ENCODE measurements at regions not wholly inside any gene's neighbourhood (a gene's known extent, or its start where the extent isn't known, plus 50 kb on each side); places are given as distances from the start of the nearest gene placed in this dataset.

DNA sequence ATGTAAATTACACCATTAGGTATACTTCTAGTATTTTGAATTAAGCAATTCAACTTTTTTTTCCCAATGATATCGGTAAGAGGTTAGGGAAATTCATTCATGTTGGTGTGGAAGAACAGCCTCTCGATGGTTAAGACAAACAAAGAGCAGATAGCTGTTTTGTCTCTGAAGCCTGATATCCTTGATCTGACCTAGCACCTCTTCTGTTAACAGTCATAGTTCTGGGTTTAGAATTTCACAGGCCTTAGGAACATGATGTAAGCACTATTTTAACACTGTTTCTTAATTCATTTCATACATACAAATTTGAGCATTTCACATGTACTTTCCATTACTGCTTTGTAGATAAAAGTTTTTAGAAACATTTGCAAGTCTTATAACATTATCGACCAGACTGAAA is 367.5 kb upstream of the ZNF385D start:
- no peak for TF ChIP-seq TCF4 (CRISPR knock-in tag; IDR thresholded peaks at IDR 0.05; ENCODE audit: borderline replicate concordance)
- no peak for TF ChIP-seq PATZ1 (CRISPR knock-in tag; IDR thresholded peaks at IDR 0.05; ENCODE audit: borderline replicate concordance)
- no peak for TF ChIP-seq ZFP30 (CRISPR knock-in tag; IDR thresholded peaks at IDR 0.05)
- TF ChIP-seq SNAI2 (CRISPR knock-in tag; IDR thresholded peaks at IDR 0.05) = no peak
- TF ChIP-seq CSDC2 (CRISPR knock-in tag; IDR thresholded peaks at IDR 0.05) = no peak
- TF ChIP-seq ZNF70 (CRISPR knock-in tag; IDR thresholded peaks at IDR 0.05) = no peak

Data from SK-N-SH treated with all-trans-retinoic acid at 6 μM for 48 hours (cell line).